Inflammatory macrophage treated with lipopolysaccharide for 4 hours (primary cell): ENCODE measurements at regions not wholly inside any gene's neighbourhood (a gene's known extent, or its start where the extent isn't known, plus 50 kb on each side); places are given as distances from the start of the nearest gene placed in this dataset.
A peak's percentile ranks its signal among the peaks of the same experiment; 100 is the strongest.

ENCODE experiments used
- DNase-seq: peaks from one replicate; pipeline ENCODE4 v3.0.0-alpha.2; 2020

DNA sequence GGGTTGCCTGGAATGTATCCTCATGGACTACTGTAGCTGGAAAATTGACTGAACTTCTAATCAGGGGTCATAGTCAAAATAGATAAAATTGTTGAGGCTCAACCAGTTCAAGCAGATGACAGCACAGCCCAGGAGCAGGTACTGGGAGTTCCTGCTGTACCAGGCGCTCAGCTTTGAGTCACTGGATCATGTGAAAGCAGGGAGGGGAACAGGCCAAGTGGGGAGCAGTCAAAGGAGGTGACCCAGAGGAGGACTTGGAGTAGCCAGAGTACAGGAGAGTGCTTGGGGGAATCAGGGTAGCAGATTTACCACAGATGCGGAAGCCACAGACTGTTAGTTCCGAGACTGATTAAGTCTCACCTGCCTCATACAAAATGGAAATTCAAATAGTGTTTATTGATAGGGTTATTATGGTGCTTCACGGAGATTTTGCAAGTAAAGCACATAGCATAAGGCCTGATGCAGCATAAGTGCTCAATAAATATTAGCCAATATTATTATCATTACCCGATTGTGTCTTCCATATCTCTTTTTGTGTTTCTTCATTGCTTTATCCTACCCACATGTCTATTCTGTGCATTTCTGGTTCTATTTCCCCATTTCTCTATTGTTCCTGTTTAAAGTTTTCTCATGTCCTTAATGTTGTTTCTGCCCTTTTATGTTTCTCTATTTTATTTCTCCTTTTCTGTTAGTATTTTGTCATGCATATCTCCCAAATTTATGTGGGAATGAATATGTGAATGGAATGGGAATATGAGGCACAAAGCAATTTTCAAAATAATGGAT, 369.2 kb upstream of the MCTP2 start:
- DNase-seq, result peak; percentile 76

DNA sequence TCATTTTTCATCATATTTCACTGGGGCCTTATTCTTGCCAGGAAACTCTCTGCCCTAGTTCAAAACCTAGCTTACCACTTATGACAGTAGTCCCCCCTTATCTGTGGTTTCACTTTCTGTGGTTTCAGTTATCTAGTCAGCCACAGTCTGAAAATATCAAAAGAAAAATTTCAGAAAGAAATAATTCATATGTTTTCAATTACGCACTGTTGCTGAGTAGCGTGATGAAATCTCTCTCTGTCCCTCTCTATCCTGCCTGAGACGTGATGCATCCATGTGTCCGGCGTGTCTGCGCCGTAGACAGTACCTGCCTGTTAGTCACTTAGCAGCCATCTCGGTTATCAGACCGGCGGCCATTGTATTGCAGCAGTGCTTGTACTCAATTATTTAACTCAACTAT, 369.9 kb upstream of the MCTP2 start:
- DNase-seq, result no peak

DNA sequence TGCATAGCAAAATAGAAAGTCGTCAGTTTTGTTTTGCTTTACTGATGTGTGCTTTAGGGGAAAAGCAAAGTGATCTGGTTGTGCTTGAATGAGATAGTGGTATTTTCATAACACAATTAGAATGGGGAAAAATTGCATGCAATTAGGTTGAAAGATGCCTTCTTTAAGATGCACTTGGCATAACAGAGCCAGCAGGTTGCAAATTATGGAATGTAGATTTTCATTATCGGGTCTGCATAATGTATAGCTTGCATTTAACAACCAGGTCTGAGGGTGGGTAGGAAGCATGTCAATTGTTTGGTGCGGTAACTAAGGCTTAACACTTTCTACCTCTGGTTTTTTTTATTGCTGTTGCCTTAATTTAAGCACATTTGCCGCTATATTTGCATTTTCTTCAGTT, 370.7 kb upstream of the MCTP2 start:
- no peak for DNase-seq

DNA sequence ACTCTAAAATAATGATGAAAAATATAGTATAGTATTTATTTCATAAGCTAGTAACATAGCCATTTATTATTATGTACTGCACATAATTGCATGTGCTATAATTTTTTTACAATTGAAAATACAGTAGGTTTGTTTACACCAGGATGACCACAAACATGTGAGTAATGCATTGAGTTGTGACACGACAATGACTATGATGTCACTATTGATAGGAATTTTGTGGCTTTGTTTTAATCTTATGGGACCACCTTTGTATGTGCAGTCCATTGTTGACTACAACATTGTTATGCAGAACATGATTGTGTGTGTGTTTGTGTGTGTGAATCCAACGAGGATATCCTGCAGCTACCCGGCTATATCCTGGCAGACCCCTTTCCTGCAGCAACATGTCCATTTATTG, 372.2 kb upstream of the MCTP2 start:
- no peak for DNase-seq

DNA sequence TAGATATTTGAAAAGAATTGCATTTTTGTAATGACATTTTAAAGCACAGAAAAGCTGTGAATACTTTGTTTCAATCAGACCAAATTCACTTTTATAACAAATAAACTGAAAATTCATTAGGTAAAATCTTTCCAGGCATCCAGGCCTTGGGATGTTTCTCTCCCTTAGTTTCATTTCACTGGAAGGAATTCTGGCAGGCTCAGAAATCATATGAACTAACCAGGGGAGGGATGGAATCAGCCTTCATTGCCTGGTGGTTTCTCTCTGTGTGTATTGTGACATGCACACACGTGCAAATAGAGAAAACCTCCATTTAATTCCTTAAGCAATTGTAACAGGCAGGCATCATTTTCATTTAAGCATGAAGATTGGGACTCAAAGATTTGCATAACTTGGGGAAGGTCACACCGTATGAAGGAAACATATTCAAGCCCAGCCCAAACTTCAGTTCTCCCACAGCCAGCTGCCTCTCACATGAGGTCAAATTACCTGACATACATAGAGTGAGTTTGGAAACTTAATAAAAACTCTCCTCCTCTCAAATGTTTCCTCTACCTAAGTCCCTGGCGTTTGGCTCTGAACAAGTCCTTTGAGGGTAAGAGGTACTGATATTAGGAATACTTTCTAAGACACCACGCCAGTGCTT, 376.1 kb upstream of the MCTP2 start:
- no peak for DNase-seq

DNA sequence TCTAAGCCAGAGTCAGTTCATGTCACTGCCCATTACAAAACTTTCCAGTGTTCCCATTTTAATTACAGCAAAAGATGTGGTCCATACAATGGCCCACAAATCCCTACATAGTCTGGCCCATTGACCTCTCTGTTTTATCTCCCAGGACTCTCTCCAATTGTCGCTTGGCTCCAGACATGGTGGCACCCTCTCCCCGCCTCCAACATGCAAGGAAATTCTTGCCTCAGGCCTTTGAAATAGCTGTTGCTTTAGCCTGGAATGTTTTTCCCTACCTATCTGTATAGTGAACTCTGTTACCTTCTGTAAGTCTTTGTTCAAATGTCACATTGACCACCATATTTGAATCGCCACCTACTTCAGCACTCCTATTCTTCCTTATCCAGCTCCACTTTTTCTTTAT, 377.3 kb upstream of the MCTP2 start:
- no peak for DNase-seq

DNA sequence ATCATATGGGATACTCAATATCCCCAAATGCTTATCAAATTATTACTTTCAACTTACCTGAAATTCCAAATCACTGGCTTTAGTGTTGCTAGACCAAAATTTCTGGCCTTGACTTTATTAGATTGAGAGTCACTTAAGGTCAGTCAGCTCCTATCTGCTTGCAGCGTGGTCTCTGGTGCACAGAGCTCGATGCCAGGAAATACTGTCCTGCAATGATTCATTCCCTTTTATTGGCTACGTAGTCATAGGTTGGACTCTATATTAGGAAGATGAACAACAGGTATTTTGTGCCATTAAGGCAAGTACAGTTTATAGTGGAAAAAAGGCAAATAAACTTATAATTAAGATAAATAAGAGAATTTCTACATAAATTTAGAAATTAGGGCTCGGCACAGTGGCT, 378.6 kb upstream of the MCTP2 start:
- DNase-seq, result no peak

DNA sequence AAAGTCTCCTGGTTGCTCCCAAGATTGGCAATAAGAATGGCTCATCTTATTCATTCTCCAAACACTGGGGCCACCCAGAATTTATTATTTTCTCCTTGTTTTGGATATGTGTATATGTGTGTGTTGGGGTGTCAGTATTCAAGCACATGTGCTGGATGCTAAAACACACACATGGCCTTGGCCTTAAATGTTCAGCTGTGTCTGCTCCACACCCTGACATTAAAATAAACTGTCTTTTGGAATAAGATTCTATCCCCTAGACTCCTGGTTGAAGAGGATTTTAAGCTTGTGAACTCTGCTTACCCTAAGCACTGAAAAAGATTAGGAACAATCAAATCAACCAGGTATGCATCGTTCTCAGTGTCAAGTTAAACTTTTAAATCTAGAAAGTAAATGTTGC, 382.9 kb upstream of the MCTP2 start:
- DNase-seq, result no peak

DNA sequence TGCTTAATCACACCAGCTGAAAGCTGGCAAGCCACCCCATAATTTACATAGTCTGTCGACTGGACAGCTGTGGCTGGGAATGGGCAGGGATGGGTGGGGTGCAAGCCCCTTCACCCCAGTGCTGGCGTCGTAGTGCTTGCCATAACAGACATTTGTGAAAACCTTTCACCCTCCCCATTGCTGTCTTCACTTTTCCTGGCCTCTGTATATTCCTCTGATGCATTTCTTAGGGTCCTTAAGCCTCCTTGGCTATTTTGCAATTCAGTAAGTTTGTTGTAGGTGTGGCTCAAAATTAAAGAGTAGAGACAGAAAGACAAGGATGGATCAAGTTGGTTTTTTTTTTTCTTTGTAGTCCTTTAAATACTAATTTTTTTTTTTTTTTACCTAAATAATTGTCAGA, 383.3 kb upstream of the MCTP2 start:
- DNase-seq, result no peak

DNA sequence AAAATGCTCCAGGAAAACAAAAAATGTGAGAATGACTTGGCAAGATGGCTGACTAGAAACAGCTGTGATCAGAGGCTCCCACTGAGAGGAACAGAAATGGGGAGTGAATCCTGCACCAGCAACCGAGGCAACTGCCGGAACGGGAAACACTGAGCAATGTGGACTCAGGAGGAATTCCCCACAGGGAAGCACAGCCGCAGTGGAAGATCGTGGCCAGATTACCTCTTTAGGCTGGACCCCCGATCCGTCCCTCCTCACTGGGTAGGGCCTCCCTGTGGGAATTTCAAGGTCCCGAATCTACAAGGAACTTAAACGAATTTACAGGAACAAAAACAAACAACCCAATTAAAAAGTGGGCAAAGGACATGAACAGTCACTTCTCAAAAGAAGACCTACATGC, 385.2 kb upstream of the MCTP2 start:
- no peak for DNase-seq

DNA sequence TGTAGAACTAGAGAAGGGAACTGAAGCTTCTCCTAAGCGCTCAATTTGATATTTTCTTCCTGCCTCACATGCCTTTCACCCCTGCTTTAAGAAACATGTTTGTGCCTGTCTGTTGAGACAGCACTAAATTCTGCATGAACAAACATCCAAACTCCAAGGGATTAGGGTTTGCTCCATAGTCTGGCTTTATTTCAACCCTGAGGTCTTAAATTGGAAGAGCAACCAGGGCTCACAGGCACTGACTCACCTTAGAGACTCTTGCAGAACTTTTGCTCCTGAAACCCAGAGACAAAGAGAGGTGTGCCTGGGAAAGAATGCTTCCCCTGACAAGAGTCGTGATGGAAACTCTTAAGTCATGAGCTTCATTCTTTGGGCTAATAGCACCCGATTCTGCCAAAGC, 393.9 kb upstream of the MCTP2 start:
- no peak for DNase-seq

DNA sequence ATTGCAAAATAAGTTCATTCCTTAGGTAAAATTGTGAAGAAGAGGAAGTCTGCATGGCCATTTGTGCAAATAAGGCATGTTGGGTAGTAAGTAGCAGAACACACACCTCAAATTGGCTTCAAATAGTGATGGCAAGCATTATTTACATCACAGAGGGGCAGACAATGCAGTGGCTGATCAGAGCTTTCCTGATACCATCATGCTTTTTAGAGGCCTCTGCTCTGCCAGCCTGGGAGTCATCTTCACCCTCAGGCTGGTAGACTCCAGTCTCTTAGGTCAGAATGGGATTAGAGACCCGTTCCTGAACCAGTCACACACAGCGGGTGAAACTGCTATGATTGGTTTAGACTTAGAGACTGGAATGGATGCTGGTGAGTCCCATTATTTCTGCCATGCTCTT, 396.0 kb upstream of the MCTP2 start:
- no peak for DNase-seq

DNA sequence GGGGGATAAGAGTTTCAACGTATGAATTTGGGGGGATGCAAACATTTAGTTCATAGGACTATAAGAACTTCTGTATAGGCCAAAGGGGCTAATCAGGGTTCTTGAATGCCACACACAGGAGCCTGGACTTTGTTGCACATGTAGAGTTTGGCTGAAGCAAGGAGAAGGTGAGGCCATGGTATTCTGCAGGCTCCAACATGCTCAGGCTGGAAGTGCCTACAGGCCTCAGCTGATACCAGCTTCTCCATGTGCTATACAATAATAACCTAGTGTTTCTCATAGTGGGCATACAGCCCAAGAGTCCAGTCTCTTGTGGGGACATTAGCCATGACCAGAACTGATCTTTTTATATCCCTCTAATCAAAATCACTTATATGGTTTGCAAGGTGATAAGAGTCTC, 399.7 kb upstream of the MCTP2 start:
- no peak for DNase-seq

DNA sequence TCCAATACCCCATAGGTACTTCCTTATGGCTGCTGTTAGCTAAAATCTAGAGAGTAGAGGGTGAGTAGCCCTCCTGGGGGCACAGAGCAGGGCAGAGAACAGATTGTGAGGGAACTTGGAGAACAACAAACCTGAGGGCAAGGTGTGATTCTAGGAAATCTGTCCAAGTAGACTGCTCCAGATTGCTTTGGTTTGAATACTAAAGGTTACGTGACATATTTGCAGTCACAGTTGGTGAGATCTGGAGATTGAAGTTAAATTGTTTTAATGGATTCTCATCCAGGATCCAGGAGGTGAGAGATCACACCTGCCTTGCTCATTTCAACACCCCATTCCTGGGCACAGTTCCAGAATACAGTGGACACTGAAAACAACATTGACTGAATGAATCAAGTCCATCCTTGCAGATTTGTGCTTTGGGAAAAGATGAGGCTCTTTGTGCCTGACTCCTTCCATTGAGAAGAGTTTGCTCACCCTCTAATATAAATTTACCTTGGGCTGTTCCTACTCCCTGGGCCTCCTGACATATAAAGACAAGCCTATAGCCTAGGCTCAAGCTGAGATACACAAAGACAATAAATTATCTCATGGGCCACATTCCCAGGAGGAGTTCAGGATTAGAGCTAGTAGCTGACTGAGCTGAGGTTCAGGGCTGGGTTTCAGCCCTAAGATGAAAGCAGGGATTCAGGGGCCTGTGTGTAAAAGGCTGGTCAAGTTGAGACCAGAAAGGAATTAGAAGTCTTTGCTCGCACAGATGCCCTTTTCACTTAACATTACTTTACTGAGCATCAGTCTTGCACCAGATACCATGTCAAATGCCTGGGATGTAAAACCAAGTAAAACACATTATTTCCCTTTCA, 400.9 kb upstream of the MCTP2 start:
- no peak for DNase-seq

DNA sequence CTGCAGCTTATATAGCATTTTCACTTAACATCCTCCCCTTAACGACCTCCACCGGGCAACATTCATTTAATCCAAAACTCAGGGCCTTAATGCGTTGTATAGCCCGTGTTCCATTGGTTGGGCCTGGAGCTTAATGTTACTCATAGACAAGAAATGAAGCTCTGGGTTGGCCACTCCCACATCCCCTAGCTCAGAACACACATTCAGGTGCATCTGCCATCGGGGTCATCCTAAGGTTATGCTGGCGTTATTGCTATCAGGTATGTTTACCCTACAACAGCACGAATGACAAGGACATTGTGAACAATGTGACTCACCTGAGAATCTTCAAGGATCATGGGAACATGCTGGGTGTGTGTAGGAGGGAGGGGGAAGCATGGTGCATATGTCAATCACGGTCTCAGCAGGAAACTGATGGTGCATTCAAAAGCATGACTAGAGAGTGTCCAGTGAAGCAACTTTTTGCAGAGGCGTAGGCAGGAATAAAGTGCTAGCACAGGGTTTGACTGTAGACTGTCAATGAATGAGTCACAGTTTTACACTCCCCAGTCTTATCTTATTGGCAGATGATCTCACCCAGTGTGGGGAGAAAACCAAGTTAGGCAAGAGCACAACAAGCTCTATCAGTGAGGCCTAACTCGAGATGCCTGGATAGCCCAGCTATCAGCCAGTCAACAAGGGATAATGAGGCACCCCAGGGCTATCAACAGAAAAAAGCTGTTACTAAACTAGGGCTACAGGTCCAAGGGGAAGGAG, 402.1 kb upstream of the MCTP2 start:
- DNase-seq, result peak; percentile 91

DNA sequence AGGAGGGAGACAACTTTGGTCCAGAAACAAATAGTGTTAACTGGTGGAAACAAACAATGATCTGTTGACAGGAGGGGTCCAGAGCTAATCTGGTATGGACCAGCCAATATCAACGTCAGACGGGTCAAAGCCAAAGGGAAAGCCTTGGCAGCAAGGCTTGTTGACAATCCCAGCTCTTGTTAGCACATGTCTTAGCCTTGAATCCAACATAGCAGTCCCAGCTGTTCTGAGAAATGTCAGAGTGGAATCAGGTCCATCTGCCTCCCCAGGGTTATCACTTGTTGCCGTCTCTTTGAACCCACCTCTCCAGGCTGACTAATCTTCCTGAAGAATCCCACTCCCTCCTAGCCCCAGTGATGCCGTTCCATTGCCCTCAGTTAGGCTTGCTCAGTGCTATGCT, 404.6 kb upstream of the MCTP2 start:
- DNase-seq, result no peak

DNA sequence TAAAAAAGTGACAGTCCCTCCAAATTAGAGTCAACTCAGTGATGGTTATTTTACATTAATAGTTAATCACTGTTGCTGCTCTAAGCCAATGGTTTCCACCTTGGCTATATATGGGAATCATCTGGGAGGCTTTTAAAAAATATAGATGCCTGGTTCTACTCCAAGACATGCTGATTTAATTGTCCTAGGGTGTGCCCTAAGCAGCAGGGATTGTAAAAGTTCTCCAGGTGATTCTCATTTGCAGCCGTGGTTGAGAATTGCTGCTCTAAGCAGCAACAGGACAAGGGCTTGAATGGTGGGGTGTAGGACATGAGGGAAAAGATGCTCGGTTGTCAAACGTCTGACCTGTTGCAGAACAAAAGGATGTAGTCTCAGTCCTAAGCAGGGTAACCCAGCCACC, 405.1 kb upstream of the MCTP2 start:
- no peak for DNase-seq

DNA sequence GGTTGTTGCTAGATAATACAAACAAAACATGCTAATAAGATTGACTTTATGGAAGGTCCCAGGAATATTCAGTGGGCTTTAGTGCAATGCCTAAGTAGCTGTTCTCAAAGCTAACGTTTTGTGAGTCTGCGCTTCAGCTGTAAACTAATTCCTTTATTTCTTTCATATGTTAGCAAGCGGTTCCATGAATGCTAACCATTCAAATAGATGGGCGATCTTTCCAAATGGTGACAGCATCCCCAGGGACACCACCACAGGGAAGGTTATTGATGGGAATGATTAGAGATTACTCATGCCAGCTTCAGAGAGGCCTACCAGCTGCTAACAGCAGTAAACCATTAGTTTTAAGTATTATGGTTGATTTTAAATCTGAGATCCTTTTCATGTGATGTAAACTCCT, 405.7 kb upstream of the MCTP2 start:
- DNase-seq, result no peak

DNA sequence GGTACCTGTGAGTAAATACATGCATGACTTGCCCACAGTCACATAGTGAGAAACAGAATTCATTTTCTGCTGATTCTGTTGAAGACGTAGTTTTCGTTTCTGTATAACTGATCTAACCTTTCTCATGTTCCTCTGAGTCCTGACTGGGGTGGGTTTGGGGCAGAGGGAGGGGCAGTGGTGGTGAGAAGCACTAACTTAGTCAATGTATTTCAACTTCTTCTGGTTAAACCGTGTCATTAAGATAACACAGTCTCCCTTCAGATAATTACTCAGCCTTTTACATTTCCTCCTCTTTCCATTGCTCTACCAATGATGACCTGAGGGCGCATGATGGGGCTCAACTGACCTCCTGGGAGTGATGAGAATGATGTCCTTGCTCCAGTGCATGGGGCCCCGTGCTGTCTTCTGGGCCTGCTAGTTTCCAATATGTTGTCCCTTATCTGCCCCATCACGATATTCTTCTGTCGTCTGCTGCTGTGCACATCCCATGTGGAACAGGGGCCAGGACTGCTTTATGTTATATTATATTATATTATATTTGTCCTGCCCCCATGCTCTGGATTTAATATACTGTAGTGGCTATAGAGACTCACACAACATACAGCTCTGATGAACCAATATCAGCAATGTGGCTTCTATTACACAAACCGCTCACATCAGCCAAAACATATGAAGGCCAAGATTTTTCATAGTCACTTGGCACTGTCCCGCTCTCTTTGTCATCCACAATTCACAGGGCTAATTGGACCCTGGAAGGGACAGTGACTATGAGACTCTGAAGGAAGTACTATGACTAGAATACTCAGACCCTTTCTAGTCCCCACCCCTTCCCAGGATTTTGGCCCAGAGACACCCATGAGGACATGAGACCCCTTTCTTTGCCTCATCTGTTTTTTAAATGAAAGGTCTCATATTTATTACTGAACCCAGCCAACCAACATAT, 407.1 kb upstream of the MCTP2 start:
- DNase-seq, result no peak

DNA sequence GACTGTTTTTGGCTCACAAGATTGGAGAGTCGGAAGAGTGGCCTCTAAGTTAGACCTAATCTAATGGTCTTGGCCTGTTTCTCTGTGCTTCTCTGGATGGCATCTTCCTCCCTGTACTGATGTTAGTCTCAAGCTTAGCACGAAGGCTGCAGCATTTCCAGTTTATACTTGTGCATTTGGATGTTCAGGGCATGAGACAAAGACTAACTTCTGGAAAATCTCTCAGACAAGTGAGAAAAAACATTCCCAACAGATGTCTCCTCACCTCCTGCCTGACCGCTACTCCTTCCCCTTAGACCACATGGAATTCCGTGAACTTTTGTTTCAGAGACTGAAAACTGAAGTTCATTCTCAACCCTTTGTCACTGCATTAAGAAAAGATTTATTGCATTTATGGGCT, 410.8 kb upstream of the MCTP2 start:
- no peak for DNase-seq

DNA sequence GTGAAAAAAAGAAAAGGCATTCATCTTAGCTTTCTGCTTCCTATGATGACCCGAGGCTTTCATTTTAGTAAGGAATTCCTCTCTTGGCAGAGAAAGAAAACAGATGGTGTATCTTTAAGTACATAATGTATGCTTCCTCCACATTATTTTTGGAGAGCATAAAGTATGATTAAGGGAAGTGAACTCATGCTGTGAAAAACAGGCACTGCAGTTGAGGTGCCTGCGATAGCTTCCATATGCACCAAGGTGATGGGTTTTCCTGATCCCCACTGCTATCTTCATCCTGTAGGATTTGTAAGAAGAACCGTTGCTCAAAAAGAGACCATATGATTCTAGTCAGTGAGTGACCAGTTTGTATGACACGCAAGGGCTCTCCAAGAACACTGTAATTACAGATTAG, 411.5 kb upstream of the MCTP2 start:
- DNase-seq, result no peak

DNA sequence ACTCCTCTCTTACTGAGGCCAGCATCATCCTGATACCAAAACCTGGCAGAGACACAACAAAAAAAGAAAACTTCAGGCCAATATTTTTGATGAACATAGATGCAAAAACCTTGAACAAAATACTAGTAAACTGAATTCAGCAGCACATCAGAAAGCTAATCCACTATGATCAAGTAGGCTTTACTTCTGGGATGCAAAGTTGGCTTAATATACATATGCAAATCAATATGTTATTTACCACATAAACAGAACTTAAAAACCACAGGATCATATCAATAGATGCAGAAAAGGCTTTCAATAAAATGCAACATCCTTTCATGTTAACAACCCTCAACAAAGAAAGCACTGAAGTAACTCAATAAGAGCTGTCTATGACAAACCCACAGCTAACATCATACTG, 414.5 kb upstream of the MCTP2 start:
- no peak for DNase-seq
